ENCODE measurements at regions not wholly inside any gene's neighbourhood (a gene's known extent, or its start where the extent isn't known, plus 50 kb on each side); places are given as distances from the start of the nearest gene placed in this dataset.

DNA sequence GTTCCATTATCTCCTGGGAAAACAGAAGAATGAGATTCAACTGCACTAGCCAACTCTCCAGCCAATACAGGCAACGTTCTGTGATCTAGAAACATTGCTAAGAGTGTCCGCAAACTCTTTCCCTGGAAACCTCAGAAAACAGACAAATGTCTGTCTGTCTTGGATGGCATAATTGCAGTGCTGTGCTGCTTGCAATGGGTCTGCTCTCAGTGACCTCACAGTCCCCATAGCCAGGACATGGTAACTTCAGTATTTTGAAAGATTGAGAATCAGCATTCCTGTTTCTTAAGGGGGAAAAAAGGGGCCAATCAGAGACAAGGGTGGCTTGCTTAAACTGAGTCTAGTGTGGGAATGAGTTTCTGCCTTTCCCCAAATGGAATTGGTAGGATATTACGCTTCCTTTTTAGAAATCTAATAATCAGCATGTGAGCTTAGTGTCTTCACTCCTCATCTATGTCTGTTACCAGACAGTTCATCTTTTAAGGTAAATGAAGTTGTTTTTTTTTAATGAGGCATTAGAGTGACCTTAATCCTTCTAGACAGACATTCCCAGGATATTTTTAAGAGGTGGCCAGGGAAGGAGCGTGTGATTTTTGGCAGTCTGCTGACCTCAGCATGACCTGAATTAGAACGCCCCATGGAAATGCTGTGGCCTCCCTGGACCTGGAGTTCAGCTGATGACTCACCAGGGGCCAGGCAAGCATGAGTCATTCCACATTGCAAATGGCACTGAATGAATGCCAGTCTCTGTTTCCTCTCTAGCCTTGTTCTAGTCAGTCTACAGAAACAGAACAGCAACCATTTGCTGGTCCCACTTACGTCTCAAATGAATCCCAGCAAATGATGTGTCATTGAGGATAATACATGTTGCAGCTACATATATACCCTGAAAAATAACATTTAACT is 210.2 kb upstream of the ACTBL2 start:
- Mint-ChIP-seq H3K27me3 (ENCODE audit: low read depth) (no peaks in the 10 kb centered on the region), H3K4me1 (peaks cover 72% of the 10 kb centered on the region), H3K36me3 (ENCODE audit: low read depth) (peaks cover 3% of the 10 kb centered on the region), H3K9me3 (peaks cover 2% of the 10 kb centered on the region), H3K27ac (ENCODE audit: unreplicated experiment) (peak overlapping the region; percentile 93), H3K4me3 (peak overlapping the region; percentile 60)
- TF ChIP-seq, protein P1, sequence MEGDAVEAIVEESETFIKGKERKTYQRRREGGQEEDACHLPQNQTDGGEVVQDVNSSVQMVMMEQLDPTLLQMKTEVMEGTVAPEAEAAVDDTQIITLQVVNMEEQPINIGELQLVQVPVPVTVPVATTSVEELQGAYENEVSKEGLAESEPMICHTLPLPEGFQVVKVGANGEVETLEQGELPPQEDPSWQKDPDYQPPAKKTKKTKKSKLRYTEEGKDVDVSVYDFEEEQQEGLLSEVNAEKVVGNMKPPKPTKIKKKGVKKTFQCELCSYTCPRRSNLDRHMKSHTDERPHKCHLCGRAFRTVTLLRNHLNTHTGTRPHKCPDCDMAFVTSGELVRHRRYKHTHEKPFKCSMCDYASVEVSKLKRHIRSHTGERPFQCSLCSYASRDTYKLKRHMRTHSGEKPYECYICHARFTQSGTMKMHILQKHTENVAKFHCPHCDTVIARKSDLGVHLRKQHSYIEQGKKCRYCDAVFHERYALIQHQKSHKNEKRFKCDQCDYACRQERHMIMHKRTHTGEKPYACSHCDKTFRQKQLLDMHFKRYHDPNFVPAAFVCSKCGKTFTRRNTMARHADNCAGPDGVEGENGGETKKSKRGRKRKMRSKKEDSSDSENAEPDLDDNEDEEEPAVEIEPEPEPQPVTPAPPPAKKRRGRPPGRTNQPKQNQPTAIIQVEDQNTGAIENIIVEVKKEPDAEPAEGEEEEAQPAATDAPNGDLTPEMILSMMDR (conservative IDR thresholded peaks at IDR 0.05): no peak
- peak; percentile 32 for DNase-seq (ENCODE audit: low read depth, low spot score)

GRCh38 chr5:57690724-57691123 is 208.1 kb upstream of the ACTBL2 start:
- Mint-ChIP-seq H3K27ac (ENCODE audit: unreplicated experiment) (no peak overlapping the region), H3K9me3 (no peaks in the 10 kb centered on the region), H3K36me3 (ENCODE audit: low read depth) (no peaks in the 10 kb centered on the region)

DNA sequence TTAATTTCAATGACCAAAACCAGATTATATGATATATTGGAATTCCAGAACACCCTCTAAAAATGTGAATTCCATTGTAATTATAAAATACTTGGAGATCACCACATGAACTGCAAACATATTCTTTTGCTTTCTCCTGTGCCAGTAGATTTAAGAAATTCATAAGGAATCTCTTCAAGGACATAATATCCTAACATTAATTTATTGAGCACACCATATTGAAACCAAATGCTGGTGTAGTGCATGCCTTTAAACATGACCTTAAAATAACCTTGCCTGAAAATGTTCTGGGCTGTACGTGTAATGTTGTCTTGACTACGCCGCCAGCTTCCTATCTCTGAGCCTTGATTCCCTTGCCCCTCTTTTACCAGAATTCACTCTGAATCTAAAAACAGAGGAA is 205.0 kb upstream of the ACTBL2 start:
- Mint-ChIP-seq H3K4me3 (no peak overlapping the region), H3K27me3 (ENCODE audit: low read depth) (no peaks in the 10 kb centered on the region), H3K9me3 (peaks cover 2% of the 10 kb centered on the region), H3K27ac (ENCODE audit: unreplicated experiment) (no peak overlapping the region), H3K4me1 (peaks cover 28% of the 10 kb centered on the region), H3K36me3 (ENCODE audit: low read depth) (no peaks in the 10 kb centered on the region)
- no peak for DNase-seq (ENCODE audit: low read depth, low spot score)
- TF ChIP-seq, protein P1 (conservative IDR thresholded peaks at IDR 0.05): no peak

More at GRCh38 chr5:57690724-57691123, 208.1 kb upstream of the ACTBL2 start:
- TF ChIP-seq, protein P1 (conservative IDR thresholded peaks at IDR 0.05): no peak
- no peaks in the 10 kb centered on the region for H3K27me3 Mint-ChIP-seq (ENCODE audit: low read depth)
- H3K4me3 Mint-ChIP-seq: no peak overlapping the region
- peaks cover 52% of the 10 kb centered on the region for H3K4me1 Mint-ChIP-seq
- no peak for DNase-seq (ENCODE audit: low read depth, low spot score)

DNA sequence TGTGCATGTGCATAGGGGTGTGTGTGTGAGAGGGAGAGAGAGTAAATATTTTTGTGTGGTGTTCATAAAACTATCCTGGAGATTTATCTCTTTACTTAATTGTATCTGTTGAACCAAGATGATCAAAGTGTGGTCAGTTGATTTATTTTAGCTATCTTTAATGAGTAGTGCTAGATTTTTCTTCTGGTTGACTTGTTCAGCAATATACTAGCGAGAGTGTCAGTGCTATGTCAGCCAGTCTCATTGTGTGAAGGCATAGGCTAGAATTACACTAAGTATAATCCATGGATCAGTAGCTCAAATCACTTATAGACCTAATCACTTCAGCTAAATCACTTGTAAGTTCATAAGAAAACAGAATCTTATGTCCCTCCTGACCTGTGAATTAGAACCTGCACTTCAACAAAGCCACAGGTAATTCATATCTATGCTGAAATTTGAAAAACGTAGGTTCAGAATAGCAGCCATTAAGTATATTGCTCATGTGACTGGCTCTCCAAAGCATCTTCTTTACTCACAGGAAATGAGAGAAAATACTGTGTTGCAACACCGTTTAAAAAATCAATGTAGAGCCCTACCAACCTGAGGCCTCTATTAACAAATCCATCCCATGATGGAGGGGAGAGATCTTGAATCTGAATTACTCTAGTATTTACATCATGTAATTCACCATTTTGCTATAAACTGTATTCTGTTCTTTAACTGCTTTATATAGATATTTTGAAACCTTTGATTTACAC is 203.1 kb upstream of the ACTBL2 start:
- H3K27ac Mint-ChIP-seq (ENCODE audit: unreplicated experiment): no peak overlapping the region
- TF ChIP-seq, protein P1 (conservative IDR thresholded peaks at IDR 0.05): no peak
- H3K36me3 Mint-ChIP-seq (ENCODE audit: low read depth): no peaks in the 10 kb centered on the region
- H3K9me3 Mint-ChIP-seq: peaks cover 2% of the 10 kb centered on the region
- DNase-seq (ENCODE audit: low read depth, low spot score): no peak
- H3K4me1 Mint-ChIP-seq: peaks cover 12% of the 10 kb centered on the region
- no peaks in the 10 kb centered on the region for H3K27me3 Mint-ChIP-seq (ENCODE audit: low read depth)
- no peak overlapping the region for H3K4me3 Mint-ChIP-seq

DNA sequence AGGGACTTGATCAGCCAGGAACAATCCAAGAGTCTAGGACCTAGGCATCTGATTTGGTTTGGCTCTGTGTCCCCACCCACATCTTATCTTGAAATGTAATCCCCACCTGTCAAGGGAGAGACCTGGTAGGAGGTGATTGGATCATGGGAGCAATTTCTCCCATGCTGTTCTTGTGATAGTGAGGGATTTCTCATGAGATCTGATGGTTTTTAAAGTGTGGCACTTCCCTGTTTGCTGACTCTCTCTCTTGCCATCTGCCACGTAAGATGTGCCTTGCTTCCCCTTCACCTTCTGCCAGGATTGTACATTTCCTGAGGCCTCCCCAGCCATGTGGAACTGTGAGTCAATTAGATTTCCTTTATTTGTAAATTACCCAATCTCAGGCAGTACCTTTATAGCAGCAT is 201.7 kb upstream of the ACTBL2 start:
- Mint-ChIP-seq H3K36me3 (ENCODE audit: low read depth) (no peaks in the 10 kb centered on the region), H3K27me3 (ENCODE audit: low read depth) (no peaks in the 10 kb centered on the region), H3K27ac (ENCODE audit: unreplicated experiment) (no peak overlapping the region), H3K4me3 (no peak overlapping the region), H3K9me3 (peaks cover 2% of the 10 kb centered on the region), H3K4me1 (peaks cover 6% of the 10 kb centered on the region)
- TF ChIP-seq, protein P1 (conservative IDR thresholded peaks at IDR 0.05): no peak
- DNase-seq (ENCODE audit: low read depth, low spot score): no peak
